LoVo (cell line): ENCODE measurements at regions not wholly inside any gene's neighbourhood (a gene's known extent, or its start where the extent isn't known, plus 50 kb on each side); places are given as distances from the start of the nearest gene placed in this dataset.

Experiments used
- DNase-seq: peaks from one replicate; pipeline ENCODE4 v3.0.0-alpha.2; 2016; ENCODE audit warnings: low spot score

DNA sequence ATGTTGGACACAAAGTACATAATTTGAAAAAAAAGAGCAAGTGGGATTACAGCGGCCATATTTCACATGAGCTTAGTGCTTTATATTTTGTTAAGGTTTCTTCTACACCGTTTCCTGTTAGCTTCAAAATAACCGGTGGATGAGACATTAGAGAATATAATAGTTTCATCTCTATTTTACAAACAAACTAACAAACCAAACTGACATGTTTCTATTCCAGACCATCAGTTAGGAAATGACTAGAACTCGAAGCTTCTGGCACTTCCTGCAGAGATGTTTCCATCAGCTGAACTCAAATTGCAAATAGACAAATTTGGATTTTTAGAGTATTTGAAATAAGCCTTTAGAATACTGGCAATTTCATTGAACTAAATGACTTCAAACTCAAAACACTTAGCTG lies 86.5 kb downstream of the MTRR start:
- DNase-seq, result no peak

GRCh38 chr5:7957329-7957728 lies 88.4 kb downstream of the MTRR start:
- DNase-seq, result no peak

DNA sequence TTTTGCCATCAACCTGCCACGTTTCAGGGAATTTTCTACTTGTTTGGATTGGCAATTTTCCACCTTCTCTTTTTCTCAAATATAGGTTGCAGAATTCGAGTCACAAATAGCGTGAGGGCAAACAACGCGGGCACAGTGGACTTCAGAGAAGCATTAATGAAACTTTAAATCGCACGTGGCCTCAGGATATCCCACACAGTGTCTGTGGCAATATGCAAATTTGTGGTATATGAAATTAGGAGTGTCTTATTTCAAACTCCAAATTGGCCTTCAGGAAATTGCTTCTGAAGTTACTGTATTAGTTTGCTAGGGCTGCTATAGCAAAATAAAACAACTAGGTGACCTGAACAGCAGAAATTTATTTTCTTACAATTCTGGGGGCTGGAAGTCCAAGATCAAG lies 91.2 kb downstream of the MTRR start:
- DNase-seq, result no peak

DNA sequence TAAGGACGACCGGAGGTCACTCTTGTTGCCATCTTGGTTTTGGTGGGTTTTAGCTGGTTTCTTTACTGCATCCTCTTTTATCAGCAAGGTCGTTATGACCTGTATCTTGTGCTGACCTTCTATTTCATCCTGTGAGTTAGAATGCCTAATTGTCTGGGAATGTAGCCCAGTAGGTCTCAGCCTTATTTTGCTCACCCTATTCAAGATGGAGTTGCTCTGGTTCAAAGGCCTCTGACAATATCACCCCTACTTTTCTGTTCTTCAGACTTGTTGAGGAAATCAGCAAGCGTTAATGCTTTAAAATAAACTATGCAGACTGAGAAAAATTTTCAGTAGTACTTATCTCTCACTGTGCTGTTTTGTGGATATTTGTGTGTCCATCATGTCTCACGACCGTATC lies 92.6 kb downstream of the MTRR start:
- DNase-seq, result no peak

DNA sequence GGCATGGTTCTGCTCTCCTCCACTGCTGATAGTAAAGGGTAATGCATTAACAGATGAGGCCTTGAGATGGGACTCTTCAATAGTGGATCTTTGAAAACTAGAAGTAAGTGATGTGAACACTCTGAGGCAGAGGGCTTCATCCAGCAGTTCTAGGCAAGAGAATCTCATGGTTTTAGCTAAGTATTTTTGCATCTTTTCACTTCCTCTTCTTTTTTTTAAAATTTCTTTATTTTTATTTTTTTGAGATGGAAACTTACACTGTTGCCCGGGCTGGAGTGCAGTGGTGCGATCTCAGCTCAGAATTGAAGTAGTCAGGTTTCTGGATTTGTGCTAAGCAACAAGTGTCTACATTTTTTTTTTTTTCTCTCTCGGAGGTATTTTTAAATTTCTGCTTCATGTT lies 101.9 kb downstream of the MTRR start:
- no peak for DNase-seq

- no peak for DNase-seq
Observed at GRCh38 chr5:7976411-7977190, 107.7 kb downstream of the MTRR start.

- no peak for DNase-seq
Observed at GRCh38 chr5:7978114-7978513, 109.2 kb downstream of the MTRR start.

DNA sequence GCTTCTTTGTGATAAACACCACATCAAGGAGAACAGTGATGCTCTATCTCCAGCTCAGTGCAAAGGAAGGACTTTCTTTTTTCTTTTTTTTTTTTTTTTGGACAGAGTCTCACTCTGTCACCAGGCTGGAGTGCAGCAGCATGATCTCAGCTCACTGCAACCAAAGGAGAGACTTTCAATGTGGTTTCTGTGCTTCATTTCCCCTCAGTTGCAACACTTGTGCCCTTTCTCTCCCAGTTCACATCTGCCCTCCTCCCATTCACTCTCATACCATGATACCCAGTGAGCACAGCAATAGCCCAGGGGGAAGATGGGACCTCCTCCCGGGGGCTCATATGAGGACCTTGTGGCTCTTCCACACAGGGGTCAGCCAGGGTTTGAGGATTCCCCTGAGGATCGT lies 110.0 kb downstream of the MTRR start:
- no peak for DNase-seq

GRCh38 chr5:7980881-7981280 lies 111.9 kb downstream of the MTRR start:
- DNase-seq, result no peak

- no peak for DNase-seq
Observed at GRCh38 chr5:7983433-7983832, 114.5 kb downstream of the MTRR start.

DNA sequence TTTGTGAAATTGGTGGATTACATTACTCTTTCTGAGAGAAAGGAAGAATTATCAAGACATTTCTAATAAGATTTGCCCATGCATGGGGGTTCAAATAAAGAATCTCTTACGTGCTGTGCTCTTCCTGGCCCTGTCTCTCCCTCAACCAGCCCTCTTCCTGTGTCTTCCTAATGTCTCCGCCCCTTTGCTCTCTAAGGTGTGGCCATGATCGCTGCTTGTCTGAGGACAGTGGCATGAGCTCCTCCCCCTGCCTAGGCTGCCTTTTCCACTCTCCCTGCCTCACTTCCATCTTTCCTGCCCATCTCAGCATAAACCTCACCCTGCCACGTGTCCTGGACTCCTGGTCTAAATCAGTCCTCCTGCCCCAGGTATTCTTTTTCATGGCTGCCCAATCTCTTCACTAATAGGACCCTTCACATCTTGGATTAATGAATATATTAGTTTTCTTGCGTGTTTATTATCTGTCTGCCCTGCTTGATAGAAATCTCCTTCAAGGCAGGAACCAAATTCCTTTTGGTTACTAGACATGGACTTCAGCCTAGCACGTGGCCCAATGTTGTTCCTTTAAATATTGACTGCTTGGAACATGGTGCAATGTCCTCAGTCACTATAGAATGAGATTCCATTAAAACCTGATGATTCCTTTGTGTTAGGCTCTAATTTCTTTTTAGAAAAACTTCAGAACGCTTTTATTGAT lies 122.3 kb downstream of the MTRR start:
- DNase-seq, result no peak

- DNase-seq, result no peak
Observed at GRCh38 chr5:7995688-7996294, 126.8 kb downstream of the MTRR start.

DNA sequence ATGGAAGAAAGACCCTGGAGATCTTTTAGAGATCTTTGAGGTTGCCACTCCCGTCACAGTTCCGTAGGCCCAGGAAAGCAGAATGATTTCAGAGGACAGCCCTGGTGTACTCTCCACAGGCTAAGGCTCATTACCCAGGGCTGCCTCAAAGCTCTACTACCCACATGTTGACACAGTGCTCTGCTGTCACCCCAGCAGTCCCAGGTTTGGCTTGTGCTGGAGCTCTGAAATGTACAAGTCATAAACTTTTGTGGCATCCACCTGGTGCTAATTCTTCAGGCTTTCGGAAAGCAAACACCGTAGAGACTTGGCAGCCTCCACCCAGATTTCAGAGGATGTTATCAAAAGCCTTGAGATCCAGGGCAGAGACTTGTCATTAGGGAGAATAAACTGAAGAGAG lies 136.5 kb downstream of the MTRR start:
- DNase-seq, result no peak

DNA sequence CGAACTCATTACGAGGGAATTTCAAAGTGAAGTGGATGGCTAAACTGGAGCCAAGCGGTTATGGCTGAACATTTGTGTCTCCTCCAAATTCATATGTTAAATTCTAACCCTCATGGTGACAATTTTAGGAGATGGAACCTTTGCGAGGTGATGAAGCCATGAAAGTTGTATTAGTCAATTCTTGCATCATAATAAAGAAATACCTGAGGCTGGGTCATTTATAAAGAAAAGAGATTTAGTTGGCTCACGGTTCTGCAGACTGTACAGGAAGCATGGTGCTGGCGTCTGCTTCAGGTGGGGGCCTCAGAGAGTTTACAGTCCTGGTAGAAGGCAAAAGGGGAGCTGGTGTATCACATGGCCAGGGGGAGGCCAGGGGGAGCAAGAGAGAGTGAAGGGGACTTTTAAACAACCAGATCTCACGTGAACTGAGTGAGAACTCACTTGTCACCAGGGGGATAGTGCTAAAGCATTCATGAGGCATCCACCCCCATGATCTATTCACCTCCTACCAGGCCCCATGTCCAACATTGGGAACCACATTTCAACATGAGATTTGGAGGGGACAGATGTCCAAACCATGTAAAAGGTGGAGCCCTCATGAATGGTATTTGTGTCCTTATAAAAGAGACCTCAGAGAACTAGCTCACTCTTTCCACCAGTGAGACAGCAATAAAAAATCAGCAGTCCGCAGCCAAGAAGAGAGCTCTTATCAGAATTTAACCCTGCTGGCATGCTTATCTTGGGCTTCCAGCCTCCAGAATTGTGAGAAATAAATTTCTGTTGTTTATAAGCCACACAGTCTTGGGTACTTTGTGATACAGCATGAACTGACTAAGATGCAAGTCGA lies 143.4 kb downstream of the MTRR start:
- peak; percentile 13 for DNase-seq

GRCh38 chr5:8013948-8014710 lies 145.2 kb downstream of the MTRR start:
- DNase-seq, result no peak

GRCh38 chr5:8019719-8020218 lies 150.8 kb downstream of the MTRR start:
- no peak for DNase-seq

- DNase-seq, result no peak
Observed at GRCh38 chr5:8020861-8021514, 152.0 kb downstream of the MTRR start.

- DNase-seq, result no peak
Observed at GRCh38 chr5:8028243-8028642, 159.3 kb downstream of the MTRR start.

- DNase-seq, result no peak
Observed at GRCh38 chr5:8033261-8033660, 164.3 kb downstream of the MTRR start.

DNA sequence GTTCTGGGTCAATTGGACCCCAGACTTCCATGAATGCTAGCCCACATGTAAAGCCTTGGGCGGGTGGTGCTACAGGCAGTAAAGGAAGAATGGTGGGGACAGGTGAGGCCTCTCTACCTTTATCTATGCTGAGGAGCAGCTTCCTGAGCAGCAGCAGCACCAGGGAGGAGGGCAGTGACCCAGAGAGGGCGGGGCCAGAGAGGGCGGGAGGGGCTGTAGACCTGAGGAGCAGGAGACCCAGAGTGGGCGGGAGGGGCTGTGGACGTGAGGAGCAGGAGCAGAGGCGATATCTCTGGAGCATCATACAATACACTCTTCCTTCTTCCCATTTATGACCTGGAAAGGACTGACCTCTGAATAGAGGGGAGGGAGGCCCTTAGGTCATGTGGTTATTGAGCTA lies 165.9 kb downstream of the MTRR start:
- DNase-seq, result no peak

GRCh38 chr5:8048920-8049319 lies 180.0 kb downstream of the MTRR start:
- no peak for DNase-seq
